Spleen (tissue), 7 donors: ENCODE measurements at regions not wholly inside any gene's neighbourhood (a gene's known extent, or its start where the extent isn't known, plus 50 kb on each side); places are given as distances from the start of the nearest gene placed in this dataset.

Experiments
- CTCF ChIP-seq, 11 experiments: fragments of 200-600 bp in 7 of 11; fragments of 450-650 bp in 4 of 11; sonication (generic) in 4 of 11; IDR thresholded peaks in 8 of 11; conservative IDR thresholded peaks in 3 of 11; 1 replicate in 7 of 11; 2 replicates in 4 of 11; pipeline versions ENCODE4 v1.4.0 to v1.8.0; 2016 to 2021; ENCODE audit warnings: antibody characterized with exemption in 11 of 11, inconsistent platforms in 4 of 11, mild to moderate bottlenecking in 1 of 11
- POLR2AphosphoS5 ChIP-seq, 3 donors: sonication (generic); formaldehyde crosslinking; IDR thresholded peaks; one replicate each; pipeline ENCODE4 v1.5.1; 2017; ENCODE audit warnings: antibody characterized with exemption in 3 of 3
- donor health status: DM: no; HTN: no; CAD: no; lungs with moderate emphysema.
- donor health status: DM: no; HTN: no; CAD: no.
- donor health status: DM: no; HTN: no; CAD: no.

DNA sequence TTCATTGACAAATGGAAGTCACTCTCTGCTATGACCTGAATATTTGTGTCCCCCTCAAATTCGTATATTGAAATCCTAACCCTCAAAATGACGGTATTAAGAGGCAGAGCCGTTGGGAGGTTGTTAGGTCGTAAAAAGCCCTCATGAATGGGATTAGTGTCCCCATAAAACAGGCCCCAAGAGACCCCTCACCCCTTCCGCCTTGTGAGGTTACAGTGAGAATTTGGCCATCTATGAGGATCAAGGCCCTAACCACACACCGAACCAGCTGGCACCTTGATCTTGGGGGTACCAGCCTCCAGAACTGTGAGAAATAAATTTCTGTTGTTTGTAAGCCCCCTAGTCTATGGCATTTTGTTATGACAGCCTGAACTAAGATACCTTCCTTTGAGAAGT is 52.5 kb upstream of the SLC22A16 start:
- TF ChIP-seq CTCF (IDR thresholded peaks at IDR 0.05 in 8 of 11, conservative IDR thresholded peaks at IDR 0.05 in 3 of 11) (no peak), POLR2AphosphoS5 (IDR thresholded peaks at IDR 0.05) (no peak)
